HFF-Myc (cell line): ENCODE measurements at regions not wholly inside any gene's neighbourhood (a gene's known extent, or its start where the extent isn't known, plus 50 kb on each side); places are given as distances from the start of the nearest gene placed in this dataset.

Experiments
- DNase-seq: peaks from one replicate; pipeline ENCODE4 v3.0.0-alpha.2; 2011; ENCODE audit warnings: low read depth; ENCODE audit errors: extremely low read depth
- H3K4me3 ChIP-seq: replicated peaks from 2 replicates; pipeline ENCODE4 v1.5.1; 2011; ENCODE audit warnings: low read depth, mild to moderate bottlenecking, control low read depth, low read length
- TF ChIP-seq, protein P1 (sequence below): IDR thresholded peaks from 2 replicates; pipeline ENCODE4 v1.5.1; 2012; ENCODE audit warnings: mild to moderate bottlenecking, low read depth, low read length, control low read depth; ENCODE audit errors: missing control alignments

GRCh38 chr6:105985816-105986632, 100.1 kb upstream of the PRDM1 start:
- DNase-seq, result no peak
- TF ChIP-seq, protein P1, sequence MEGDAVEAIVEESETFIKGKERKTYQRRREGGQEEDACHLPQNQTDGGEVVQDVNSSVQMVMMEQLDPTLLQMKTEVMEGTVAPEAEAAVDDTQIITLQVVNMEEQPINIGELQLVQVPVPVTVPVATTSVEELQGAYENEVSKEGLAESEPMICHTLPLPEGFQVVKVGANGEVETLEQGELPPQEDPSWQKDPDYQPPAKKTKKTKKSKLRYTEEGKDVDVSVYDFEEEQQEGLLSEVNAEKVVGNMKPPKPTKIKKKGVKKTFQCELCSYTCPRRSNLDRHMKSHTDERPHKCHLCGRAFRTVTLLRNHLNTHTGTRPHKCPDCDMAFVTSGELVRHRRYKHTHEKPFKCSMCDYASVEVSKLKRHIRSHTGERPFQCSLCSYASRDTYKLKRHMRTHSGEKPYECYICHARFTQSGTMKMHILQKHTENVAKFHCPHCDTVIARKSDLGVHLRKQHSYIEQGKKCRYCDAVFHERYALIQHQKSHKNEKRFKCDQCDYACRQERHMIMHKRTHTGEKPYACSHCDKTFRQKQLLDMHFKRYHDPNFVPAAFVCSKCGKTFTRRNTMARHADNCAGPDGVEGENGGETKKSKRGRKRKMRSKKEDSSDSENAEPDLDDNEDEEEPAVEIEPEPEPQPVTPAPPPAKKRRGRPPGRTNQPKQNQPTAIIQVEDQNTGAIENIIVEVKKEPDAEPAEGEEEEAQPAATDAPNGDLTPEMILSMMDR, result no peak
- H3K4me3 ChIP-seq, result no peak overlapping the region

- H3K4me3 ChIP-seq, result no peak overlapping the region
- TF ChIP-seq, protein P1, result no peak
- no peak for DNase-seq
These were observed 100.9 kb upstream of the PRDM1 start for GRCh38 chr6:105985098-105985815.

DNA sequence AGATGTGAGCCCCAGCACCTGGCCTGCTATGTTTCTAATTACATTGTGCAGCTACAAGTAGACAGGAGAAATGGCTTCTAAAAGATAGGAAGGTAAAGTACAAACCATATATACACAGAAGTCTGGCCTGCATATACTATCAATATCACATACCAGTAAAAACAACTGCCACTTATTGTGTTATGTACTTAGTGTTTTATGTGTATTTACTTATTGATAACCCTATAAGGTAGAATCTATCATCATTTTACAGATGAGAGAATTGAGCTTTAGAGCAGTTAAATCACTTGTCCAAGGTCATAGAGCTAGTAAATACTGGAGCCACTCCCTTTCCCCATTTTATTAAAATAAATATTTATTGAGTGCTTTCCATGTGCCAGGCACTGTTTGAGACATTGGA, 102.4 kb upstream of the PRDM1 start:
- TF ChIP-seq, protein P1, result no peak
- H3K4me3 ChIP-seq, result no peak overlapping the region
- DNase-seq, result no peak

GRCh38 chr6:105982761-105983540, 103.2 kb upstream of the PRDM1 start:
- DNase-seq, result no peak
- no peak overlapping the region for H3K4me3 ChIP-seq

GRCh38 chr6:105981888-105982358, 104.2 kb upstream of the PRDM1 start:
- no peak for DNase-seq
- no peak overlapping the region for H3K4me3 ChIP-seq

More at GRCh38 chr6:105982761-105983540, 103.2 kb upstream of the PRDM1 start:
- TF ChIP-seq, protein P1, result no peak

More at GRCh38 chr6:105981888-105982358, 104.2 kb upstream of the PRDM1 start:
- TF ChIP-seq, protein P1, result no peak
